HK-2 (cell line): ENCODE measurements at regions not wholly inside any gene's neighbourhood (a gene's known extent, or its start where the extent isn't known, plus 50 kb on each side); places are given as distances from the start of the nearest gene placed in this dataset.

Source experiments
- DNase-seq: peaks from one replicate; pipeline ENCODE4 v3.0.0-alpha.2; 2018; ENCODE audit not compliant: unreplicated experiment

DNA sequence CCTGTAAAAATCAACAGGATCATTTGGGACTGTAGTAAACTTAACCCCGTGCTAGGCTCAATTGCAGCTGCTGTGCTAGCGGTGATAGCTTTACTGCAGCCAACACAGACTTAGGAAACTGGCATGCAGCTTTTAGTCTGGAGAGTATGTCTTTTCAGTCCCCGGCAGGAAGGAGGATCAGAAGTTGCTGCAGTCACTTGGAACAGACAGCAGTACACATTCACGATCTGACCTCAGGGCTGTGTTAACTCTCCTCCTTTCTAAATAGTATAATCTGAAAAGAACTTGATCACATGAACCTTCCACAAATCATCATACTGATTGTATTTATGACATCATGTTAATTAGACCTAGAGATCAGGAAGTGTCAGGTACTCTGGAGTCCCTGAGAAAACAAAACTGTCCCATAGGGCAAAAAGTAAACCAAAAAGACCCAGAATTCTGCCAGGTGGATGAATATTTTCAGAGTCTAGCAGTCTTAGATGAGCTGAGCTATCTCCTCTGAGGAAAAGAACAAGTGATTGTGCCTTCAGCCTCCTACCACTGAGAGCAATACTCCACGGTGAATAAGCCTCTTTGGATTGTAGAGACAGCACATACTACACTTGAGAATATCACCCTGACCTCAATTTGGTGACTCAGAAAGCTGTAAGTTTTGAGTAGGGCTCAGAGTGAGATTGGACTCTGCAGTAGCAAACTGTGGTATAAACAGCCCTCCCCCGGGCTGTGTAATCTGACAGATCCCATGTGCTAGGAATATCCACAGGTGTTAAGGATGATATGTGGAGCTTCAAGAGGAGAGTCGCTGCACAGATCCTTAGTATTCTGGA, 181.0 kb upstream of the GPR12 start:
- no peak for DNase-seq

DNA sequence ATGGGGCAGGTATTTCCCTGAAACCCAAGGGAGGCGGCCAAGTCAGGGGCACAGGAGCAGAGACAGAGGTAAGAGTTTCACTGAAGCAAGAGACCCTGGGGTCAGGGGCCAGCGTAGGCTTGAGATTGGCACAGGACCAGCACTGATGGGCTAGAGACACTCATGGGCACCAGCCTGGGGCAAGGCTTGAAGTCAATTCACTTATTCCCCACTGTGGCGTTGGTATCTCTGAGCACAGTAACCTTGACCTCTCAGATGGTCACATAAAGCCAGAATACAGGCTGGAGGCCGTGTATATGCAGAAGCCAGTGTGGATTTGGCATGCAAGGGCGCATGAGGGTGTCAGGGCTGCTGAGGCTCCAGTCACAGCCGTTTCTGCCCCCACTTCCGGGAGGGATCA, 173.5 kb upstream of the GPR12 start:
- DNase-seq: no peak

DNA sequence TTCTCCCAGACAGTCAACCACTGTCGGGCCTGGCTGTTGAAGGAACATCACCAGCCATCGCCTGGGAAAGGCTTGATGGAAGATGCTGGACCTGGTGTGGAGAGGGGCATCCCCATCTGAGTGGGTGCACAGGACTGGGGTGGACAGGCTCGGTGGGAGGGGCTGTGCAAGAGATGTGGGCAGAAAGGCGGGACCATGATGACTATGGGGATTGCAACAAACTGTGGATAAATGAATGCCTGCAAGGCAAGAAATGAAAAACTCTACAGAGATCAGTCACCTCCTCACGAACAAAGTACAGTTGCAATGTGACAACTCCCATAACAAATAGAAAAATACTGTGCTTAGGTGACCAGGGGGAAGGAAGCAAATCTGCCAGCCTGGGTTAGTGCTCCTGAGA, 171.9 kb upstream of the GPR12 start:
- no peak for DNase-seq

DNA sequence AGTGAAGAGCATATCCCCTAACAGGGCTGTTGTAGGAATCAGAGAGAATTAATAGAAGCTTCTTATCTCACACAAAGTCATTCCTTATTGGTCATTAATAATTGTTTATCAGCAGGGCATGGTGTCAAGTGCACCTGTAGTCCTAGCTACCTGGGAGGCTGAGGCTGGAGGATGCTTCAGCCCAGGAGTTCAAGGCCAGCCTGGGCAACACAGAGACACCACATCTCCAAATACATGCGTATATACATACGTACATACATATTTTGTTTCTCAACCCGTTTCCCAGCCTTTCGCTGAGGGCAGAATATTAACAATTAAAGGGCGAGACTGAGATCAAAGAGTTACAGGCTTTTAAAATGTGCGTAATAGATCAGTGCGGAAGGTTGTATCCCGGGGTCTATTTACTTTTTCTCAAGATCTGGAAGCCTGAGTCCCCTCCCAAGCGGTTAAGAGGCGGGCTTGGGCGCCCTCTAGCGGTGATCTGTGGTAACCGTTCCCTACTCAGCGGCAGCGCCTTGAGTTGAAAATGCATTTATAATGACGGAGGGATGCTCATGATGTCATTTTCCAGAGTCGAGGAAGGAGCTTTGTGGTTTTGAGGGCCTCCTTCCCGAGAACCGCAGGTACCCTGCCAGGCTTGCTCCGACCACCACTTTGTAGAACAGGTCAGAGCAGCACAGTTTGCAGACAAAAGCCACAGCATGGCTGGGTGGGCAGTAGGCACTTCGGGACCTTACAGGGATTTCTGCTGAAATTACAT, 169.6 kb upstream of the GPR12 start:
- DNase-seq: peak; percentile 65

DNA sequence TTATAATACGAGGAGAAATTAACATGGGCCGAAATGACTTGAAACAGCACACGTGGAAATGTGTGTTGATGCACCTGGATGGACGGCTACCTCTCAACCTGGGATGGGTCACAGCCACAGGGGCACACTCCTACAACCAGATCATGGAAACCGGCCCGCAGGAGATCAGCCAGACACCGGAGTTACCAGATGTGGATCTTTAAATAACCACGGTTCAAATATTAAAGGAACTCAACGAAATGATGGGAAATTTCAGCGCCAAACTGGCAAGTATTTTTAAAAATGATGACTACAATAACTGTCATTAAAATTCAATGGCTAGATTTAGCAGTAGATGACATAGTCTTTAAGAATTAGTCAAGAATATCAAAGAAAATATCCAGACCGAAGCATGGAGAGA, 166.9 kb upstream of the GPR12 start:
- no peak for DNase-seq

DNA sequence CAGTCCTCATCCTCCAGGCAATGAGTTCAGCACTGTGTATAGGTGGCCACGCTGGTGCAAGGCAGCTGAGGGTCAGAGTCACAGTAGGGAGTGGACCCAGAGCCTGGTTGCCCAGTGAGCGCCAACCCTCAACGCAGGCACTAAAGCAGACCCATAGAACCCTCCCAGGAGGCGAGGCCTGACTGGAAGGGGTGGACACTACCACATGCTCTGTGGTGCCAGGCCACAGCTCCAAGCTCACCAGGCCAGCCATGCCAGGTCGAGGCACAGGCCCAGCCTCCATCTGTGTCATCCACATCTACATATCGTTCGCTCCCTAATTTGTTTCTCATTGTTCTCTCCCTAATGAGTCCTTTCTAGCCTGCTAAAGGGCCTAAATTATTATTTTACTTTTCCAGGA, 165.8 kb upstream of the GPR12 start:
- no peak for DNase-seq

DNA sequence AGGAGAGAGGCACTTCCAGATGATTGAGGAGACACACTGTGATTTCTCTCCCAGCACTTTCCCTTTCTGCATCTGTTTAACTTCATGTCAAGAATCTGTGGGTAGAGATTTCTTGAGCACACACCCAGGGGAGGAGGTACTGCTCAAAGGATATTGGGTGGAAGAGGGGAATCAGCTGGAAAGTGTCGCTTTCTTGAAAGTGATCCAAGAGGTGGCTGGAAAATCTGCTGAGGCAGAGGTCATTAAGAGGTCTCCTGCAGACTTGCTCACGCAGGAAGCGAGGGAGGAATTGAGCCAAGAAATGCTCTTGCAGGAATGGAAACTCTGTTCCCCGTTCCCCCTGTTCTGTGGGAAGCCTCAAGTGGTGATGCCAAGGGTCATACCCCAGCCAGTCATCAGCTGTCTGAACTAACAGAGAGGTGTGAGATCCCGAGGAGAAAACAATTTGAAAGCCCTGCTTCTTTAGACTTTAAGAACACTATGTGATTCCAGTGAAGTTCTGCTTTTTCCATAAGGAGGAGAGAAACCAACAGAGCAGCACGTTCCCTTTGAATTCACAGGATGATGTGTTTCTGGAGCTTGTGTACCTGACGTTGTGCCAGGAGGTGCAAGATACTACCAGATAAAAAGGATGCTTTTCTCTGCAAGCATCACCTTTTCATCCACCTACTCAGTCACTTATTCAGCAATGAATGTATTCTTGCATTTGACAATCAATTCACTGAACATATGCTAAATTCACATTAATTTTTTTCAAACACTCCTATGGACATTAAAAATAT, 163.4 kb upstream of the GPR12 start:
- no peak for DNase-seq

DNA sequence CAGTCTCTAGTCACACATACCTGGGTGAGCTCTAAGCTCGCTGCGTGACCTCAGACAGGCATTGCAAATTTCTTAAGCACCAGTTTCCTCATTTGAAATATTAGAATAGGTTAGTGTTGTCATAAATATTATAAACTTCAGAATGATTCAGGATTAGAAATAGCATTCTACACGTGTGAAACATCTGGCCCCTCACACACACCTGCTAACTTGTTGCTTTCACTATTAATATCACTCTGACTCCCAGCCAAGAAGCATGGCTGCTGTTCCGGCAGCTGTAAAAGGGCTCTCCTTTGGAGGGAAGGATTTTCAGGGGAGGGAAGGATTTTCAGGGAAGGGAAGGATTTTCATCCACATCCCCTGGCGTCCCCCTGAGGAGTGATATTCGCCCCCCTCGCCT, 161.3 kb upstream of the GPR12 start:
- no peak for DNase-seq

DNA sequence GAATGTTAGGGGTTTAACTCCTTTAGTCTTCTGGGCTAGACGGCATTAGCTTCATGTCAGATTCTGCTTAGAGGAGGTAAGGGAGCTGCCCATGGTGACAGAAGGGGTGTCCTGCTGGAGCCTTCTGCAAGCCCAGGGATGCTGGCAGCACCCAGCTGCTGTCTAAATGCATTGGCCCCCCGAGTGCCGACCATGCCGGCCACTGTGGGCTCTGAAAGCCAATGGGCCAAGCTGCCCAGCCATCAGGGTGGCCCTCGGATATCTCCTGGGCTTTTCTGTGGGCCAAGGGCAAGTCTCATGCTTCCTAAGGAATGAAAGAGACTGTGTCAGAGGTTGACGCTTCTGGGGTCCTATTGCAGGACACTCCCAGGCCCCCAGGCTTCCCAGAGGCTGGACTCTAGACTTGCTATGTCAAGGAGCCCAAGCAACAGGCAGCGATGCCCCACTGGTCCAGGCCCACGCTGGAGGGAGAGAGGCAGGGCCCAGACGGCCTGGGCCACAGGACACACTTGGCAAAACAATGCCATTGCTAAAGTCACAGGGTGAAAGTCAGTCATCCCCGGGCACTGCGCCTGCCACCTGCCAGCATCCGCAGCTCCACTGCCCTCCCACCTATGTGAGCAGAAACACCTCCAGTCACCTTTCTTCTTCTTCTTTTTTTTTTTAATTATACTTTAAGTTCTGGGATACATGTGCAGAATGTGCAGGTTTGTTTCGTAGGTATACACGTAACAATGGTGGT, 160.2 kb upstream of the GPR12 start:
- no peak for DNase-seq

DNA sequence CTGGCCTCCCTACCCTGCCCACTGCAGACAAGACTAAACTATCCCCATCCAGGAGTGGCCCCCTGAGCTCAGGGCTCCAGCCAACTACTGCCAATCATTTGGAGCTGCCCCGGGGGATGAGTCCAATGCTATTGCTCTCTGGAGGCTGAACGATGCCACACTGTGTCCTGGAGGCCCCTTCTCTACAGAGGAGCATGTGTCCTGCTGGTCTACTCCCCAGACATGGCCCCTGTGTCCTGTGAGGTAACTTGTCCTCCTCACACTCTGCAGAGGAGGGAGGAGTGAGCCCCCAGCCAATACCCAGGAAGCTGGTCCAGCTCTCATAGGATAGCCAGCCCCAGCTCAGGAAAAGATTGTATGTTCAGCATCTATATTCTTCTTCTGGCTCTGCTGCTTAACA, 159.1 kb upstream of the GPR12 start:
- DNase-seq: no peak

DNA sequence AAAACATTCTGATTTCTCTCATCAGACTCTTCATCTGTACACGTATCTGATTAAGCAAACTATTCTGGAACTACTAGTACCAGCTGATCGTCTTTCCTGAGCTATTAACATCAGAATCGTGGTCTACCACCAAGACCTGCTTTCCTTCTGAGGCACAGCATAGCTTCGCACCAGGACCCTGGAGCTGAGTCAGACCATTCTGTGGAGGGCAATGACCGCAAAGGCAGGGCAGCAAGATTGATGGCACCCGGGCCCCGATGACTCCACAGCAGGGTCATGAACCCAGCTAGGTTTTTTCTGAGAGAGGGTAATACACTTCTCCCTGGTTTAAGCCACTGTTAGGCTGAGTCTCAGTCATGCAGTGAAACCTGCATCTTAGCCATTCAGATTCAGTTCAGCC, 158.7 kb upstream of the GPR12 start:
- no peak for DNase-seq

DNA sequence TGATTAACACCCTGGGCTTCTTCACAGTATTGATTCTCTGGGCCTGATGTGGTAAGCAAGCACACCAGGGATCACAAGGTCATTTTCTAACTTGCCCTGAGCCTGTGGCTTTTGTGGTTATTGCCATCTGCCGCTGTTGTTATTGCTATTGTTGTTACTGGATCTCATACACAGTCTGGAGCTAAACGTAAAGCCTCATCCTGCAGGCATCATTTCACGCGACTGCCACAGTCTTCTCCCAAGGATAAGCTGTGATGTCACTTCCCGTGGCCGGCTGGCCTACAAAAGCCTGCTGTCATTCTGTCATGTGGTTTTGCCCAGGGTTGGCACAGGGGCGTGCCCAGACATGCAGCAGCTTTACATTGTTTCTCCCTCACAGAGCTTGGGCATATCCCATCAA, 154.0 kb upstream of the GPR12 start:
- peak; percentile 4 for DNase-seq

DNA sequence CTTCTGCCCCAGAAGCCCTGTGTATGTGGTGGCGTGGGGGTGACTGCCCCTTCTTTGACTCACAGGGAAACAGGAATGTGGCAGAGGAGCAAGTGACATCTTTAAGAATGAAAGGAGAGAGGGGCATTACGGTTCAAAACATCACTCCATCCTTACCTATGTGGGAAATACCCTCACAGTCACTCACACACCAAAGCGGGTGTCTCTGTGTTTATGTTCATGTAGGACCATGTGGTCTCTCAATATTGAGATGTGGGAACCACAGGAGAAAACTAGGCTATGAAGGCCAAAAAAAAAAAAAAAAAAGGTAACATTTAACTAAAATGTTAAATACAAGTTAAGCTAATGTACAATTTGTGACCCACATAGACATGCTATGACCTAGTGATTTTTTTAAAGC, 153.6 kb upstream of the GPR12 start:
- no peak for DNase-seq

DNA sequence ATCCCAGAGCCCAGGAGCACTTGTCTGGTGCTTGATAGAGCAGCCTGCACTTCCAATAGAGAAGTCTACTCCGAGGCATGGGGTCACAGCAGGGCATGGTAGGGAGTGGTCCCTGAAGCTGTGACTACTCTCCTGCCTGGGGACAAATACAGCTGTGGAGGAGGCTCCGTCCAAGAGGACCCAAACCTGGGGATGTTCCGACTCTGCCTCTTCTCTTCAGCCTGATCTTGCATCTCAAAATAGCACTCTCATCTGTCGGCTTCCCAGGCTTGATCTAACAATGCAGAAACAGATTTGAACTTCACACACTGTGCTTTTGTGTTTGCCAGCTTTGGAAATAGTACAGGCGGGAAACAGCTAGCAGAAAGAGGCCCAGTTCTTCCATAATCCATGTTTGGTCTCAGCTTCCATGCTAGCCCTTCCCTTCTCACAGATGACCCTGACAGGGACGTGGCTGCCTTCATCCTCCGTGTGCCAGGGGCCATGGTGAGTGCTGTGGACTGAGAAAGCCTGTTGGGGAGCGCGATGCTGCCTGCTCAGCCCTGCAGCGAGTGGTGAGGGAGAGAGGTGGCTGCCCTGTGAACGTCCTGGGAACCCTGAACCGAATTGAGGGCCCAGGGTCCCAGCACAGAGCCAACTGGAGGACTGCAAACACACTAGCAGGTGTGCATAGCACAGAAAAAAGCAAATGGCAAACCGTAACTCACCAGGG, 150.3 kb upstream of the GPR12 start:
- no peak for DNase-seq

DNA sequence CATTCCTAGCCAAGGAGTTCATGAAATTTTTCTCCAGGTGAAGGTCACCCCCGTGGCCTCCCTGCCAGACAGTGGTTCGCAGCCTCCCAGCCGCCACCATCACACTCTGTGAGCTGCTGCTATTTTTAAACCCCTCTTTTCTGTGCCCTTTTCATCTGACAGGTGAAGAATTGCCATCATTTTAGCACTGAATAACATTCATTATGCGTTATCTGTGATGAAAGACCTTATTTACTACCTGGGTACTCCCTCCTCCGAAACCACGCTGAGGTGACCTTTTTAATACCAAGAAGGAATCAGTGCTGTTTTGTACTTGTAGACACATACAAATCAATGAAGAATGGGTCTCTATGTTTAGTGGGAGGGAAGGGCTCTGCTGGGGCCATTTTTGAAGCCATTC, 148.9 kb upstream of the GPR12 start:
- no peak for DNase-seq

DNA sequence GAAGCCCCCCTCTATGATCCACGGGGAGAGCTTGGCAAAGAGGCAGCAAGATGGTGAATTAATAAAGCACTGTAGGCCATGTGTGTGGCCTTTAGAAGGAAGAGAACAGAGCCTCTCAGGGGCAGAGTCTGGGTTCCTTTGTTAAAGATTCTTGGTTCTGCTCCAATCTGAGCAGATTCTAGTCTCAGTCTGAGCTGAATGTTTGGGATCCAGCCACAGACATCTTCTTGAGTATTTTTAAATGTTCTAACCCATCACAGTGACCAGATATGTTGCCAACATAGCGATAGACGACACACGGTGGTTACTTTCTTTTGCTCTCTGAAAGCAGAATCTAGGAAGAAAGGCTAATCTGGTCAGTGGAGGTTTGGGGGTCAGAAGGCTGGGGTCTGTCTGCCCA, 147.5 kb upstream of the GPR12 start:
- DNase-seq: no peak

DNA sequence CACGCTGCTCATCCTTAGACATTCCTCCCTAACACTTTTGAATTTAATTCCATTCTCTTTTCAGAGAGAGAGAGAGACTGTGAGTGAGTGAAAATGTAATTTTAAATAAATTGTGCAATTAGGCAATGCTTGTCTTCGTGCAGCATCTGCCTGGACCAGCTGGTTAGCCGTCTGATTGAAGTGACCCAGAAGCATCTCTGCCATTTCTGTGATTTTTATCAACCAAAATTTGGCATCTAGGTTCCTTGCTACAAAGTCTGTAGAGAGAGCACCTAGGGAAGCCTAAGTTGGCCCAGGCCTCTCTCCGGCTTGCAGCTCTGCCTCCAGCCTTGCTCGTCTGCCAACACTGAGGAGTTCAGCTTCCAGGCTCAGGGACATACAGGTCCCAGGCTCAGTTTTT, 138.6 kb upstream of the GPR12 start:
- no peak for DNase-seq

DNA sequence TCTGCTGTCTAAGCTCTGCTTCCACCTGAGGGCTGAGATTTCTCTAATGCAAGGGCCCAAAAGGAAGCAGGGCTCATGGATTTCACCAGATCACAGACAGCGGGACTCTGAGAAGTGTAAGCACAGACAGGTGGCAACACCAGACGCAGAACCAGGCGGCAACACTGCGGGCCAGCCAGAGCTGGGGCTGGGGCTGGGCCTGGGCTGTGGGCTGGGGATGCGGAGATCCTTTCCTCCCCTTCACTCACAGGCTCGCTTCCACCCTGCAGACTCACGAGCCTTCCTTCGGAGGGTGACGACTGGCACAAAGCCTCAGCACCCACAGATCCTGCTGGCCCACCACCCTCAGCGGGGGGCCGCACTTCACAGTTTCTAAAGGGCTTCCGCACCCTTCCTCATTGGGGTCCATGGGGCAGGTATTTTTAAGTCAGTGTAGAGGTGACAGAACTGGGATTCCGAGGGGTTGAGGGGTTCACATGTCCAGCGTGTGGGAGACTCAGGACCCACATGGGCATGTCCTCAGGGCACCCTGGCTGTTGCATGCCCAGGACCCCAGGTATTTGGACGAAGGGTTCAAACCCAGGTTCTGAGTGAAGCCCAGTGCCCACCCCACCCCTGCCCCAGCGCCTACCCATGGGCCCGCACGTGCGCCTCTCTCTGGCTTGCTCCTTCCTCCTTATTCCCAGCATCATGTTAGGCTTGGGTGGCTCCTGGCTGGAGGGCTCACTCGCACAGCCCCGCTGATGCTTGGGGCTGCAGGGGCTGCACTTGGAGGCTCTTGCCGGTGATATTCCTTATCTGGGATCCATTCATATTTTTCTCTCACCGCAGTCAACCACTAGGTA, 137.3 kb upstream of the GPR12 start:
- no peak for DNase-seq

DNA sequence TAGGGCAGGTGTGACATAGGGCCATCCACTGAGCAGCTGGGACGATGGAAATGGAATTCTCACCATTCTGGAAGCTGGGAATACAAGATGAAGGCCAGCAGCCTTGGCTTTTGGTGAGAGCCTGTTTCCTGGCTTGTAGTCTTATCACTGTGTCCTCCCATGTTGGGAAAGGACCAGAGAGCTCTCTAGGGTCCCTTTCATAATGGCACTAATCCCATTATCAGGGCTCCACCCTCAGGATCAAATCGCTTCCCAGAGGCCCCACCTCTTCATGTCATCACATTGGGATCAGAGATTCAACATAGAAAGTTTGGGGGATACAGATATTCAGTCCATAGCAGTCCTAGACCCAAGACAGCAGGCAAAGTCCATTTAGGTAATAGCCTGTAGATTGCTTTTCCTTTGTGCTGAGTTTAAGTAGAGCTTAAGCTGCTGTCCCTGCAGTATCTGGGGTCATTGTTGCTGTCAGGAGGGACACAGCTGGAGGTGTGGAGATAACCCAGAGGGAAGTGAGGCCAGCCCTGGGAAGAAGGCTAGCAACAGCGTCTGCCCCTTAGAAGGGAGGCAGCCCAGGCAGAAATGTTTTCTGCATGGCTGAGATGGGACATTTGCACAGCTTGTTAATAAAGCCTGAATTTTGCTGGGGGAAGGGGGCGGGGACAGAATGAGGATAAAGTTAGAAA, 136.5 kb upstream of the GPR12 start:
- DNase-seq: no peak
